Stimulated activated CD8-positive, alpha-beta memory T cell treated with anti-CD3 and anti-CD28 coated beads, Interleukin-4, amount 100 ng/mL, for 4 hours (primary cell): ENCODE measurements at regions not wholly inside any gene's neighbourhood (a gene's known extent, or its start where the extent isn't known, plus 50 kb on each side); places are given as distances from the start of the nearest gene placed in this dataset.
"Not testable (repeated sequence)": the region's sequence is repeated elsewhere in the genome, so short reads cannot be mapped to it uniquely, and the experiment has no call there.

Experiments used
- DNase-seq, 2 donors: peaks; one replicate each; pipeline ENCODE4 v3.0.0-alpha.2; 2020; ENCODE audit warnings: low read depth in 2 of 2, low spot score in 1 of 2

GRCh38 chr2:207321514-207321913 is 155.8 kb upstream of the KLF7 start:
- DNase-seq: no peak

- DNase-seq: no peak
Observed at GRCh38 chr2:207324001-207324400, 158.3 kb upstream of the KLF7 start.

GRCh38 chr2:207327513-207327912 is 161.8 kb upstream of the KLF7 start:
- no peak for DNase-seq

- DNase-seq: no peak
Observed at GRCh38 chr2:207328944-207329386, 163.2 kb upstream of the KLF7 start.

- DNase-seq: no peak
Observed at GRCh38 chr2:207330912-207331311, 165.2 kb upstream of the KLF7 start.

GRCh38 chr2:207331674-207332073 is 165.9 kb upstream of the KLF7 start:
- no peak for DNase-seq

- DNase-seq: no peak
Observed at GRCh38 chr2:207332480-207333212, 166.9 kb upstream of the KLF7 start.

GRCh38 chr2:207333599-207334300 is 168.0 kb upstream of the KLF7 start:
- DNase-seq: no peak

- no peak for DNase-seq
Observed at GRCh38 chr2:207334301-207334623, 168.5 kb upstream of the KLF7 start.

- DNase-seq: no peak
Observed at GRCh38 chr2:207334624-207335371, 169.1 kb upstream of the KLF7 start.

- no peak for DNase-seq
Observed at GRCh38 chr2:207337234-207338219, 171.8 kb upstream of the KLF7 start.

- DNase-seq: no peak
Observed at GRCh38 chr2:207338220-207338607, 172.5 kb upstream of the KLF7 start.

GRCh38 chr2:207338610-207339009 is 172.9 kb upstream of the KLF7 start:
- DNase-seq: no peak

- no peak for DNase-seq
Observed at GRCh38 chr2:207341112-207341750, 175.5 kb upstream of the KLF7 start.

- no peak for DNase-seq
Observed at GRCh38 chr2:207341804-207342203, 176.1 kb upstream of the KLF7 start.

- not testable (repeated sequence) for DNase-seq
Observed at GRCh38 chr2:207344596-207345394, 179.0 kb upstream of the KLF7 start.

- DNase-seq: no peak
Observed at GRCh38 chr2:207351171-207351570, 178.6 kb upstream of the CREB1 start.

- DNase-seq: no peak
Observed at GRCh38 chr2:207352978-207353671, 176.6 kb upstream of the CREB1 start.

- DNase-seq: no peak
Observed at GRCh38 chr2:207353836-207354235, 175.9 kb upstream of the CREB1 start.
